BJ (cell line): ENCODE measurements at regions not wholly inside any gene's neighbourhood (a gene's known extent, or its start where the extent isn't known, plus 50 kb on each side); places are given as distances from the start of the nearest gene placed in this dataset.

Source experiments
- CTCF ChIA-PET: fragments of 350-600 bp; formaldehyde crosslinking; extraction: SDS; loops from one replicate; lab custom pipeline; 2021; ENCODE audit warnings: antibody characterized with exemption, inconsistent platforms; lab: Yijun Ruan, JAX
- POLR2A ChIA-PET: fragments of 300-600 bp; sonication (Branson Sonifier 250); formaldehyde crosslinking; extraction: SDS; loops from one replicate; lab custom pipeline; 2021; ENCODE audit warnings: antibody characterized with exemption; lab: Charles Lee
- DNase-seq: peaks from one replicate; pipeline ENCODE4 v3.0.0-alpha.2; 2011; ENCODE audit warnings: low read depth
- H3K27me3 ChIP-seq: 2 replicates; pipeline ENCODE4 v1.6.0; 2011; ENCODE audit warnings: low read length; ENCODE audit not compliant: control insufficient read depth, insufficient read depth
- H3K36me3 ChIP-seq: 2 replicates; pipeline ENCODE4 v1.5.1; 2011; ENCODE audit warnings: low read length; ENCODE audit not compliant: control insufficient read depth, insufficient read depth
- H3K4me3 ChIP-seq: 2 replicates; pipeline ENCODE4 v1.5.1; 2011; ENCODE audit warnings: low read depth, mild to moderate bottlenecking, control low read depth, low read length
- TF ChIP-seq, protein P1 (sequence below): IDR thresholded peaks from 2 replicates; pipeline ENCODE4 v1.5.1; 2011; ENCODE audit warnings: low read depth, mild to moderate bottlenecking, control low read depth, inconsistent platforms, low read length, moderate library complexity; ENCODE audit not compliant: insufficient read depth

DNA sequence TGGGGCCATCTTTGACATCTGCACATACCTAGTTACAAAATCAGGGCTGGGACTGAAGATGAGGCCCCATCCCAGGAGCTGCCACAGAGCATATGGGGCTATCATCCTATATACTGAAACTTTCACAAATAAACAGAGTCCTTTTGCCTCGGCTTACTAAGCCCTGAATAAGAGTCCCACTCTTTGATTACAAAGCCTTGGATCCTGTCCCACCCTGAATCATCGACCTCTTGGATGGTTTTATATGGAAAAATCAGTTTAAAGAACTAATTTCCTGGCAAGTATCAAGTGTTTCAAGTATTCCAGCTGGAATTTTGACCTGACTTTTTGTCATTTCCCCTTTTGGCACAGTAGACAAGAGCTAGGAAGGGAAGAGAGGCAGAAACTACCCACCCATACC is 331.3 kb upstream of the FRG2C start:
- POLR2A ChIA-PET: no interaction called here
- no peak for DNase-seq

DNA sequence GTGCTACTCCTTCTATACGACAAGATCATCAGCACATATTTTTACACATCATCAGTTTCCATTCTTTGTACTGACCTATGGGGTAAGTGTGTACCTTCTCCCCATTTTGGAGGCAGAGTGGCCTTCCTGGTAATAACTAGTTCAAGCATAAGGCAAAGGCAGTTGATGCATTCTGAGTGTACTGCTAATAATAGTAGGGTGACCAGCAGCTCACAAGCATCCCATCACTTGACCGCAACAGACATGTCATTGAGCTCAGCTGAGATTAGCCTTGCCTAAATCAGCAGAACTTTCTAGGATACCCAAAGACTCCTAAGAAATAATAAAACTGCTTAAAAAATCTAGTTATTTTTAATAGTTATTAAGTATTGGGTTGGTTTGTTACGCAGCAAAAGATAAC is 329.8 kb upstream of the FRG2C start:
- POLR2A ChIA-PET: no interaction called here
- Histone ChIP-seq H3K36me3 (no peaks in the 10 kb centered on the region), H3K27me3 (no peaks in the 10 kb centered on the region), H3K4me3 (no peak overlapping the region)
- TF ChIP-seq, protein P1, sequence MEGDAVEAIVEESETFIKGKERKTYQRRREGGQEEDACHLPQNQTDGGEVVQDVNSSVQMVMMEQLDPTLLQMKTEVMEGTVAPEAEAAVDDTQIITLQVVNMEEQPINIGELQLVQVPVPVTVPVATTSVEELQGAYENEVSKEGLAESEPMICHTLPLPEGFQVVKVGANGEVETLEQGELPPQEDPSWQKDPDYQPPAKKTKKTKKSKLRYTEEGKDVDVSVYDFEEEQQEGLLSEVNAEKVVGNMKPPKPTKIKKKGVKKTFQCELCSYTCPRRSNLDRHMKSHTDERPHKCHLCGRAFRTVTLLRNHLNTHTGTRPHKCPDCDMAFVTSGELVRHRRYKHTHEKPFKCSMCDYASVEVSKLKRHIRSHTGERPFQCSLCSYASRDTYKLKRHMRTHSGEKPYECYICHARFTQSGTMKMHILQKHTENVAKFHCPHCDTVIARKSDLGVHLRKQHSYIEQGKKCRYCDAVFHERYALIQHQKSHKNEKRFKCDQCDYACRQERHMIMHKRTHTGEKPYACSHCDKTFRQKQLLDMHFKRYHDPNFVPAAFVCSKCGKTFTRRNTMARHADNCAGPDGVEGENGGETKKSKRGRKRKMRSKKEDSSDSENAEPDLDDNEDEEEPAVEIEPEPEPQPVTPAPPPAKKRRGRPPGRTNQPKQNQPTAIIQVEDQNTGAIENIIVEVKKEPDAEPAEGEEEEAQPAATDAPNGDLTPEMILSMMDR: no peak
- CTCF ChIA-PET: no interaction called here
- DNase-seq: no peak

More for the DNA sequence above, 331.3 kb upstream of the FRG2C start:
- CTCF ChIA-PET: no interaction called here
- TF ChIP-seq, protein P1: no peak
- no peaks in the 10 kb centered on the region for H3K36me3 ChIP-seq
- no peak overlapping the region for H3K4me3 ChIP-seq
- no peaks in the 10 kb centered on the region for H3K27me3 ChIP-seq

GRCh38 chr3:75337226-75337900 is 326.8 kb upstream of the FRG2C start:
- TF ChIP-seq, protein P1: no peak
- POLR2A ChIA-PET: no interaction called here
- Histone ChIP-seq H3K36me3 (no peaks in the 10 kb centered on the region), H3K4me3 (no peak overlapping the region), H3K27me3 (0 out of 2 replicates have a peak, but pooled peaks cover 2% of the 10 kb centered on the region)
- DNase-seq: no peak
- CTCF ChIA-PET: no interaction called here

DNA sequence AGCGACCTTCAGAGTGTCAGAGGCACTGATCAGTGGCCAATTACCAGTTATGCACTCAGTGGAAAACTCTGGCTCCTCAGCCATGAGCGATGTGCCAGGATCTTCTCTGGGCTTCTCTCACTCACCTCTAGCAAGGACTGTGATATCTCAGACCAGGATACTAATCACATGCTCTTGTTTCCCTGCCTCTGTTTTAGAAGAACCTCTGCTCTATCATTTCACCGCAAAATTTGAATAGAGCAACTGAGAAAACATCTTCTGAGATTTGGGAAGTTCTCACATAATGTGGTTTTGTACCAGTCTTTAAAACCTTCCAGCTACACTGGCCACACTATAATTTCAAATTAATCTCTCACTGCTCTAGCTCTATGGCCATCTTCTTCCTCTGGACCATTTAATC is 325.8 kb upstream of the FRG2C start:
- TF ChIP-seq, protein P1: no peak
- no peak for DNase-seq
- Histone ChIP-seq H3K36me3 (no peaks in the 10 kb centered on the region), H3K27me3 (0 out of 2 replicates have a peak, but pooled peaks cover 2% of the 10 kb centered on the region), H3K4me3 (no peak overlapping the region)
- CTCF ChIA-PET: no interaction called here
- POLR2A ChIA-PET: no interaction called here

DNA sequence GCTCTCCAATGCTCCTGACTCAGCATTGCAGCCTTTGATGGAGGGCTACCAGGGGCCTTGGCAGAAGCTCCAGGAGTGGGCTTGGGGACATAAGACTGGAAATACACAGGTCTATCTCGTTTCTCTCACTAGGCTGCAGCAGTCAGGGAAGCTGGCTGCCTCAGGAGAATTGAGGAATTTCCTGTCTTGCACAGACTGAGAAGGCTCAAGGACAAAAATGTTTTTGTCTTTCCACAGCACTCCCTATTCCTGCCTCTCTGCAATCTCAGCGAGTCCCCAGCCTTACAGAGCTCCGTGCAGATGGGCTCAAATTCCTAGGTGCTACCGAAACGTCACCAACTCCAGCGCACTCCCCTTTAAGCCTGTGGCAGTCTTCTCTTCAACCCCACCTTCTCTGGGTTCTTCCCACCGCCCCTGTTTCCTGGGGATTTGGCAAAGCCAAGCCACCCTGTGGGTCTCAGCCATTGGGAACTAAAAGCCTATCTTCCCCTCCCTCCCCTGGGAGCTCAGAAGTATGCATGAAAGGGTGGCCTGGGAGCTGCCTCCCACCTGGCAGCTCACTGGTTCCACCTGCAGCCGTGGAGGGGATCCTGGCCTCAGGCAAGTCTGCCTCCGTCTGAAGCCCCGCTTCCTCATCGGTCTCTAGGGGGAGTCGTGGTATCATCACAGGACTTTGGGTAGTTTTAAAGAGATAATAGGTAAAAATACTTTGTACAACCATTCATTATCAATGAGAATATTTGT is 322.6 kb upstream of the FRG2C start:
- TF ChIP-seq, protein P1: 0 out of 2 replicates have a peak, but pooled peaks have one; percentile 10
- POLR2A ChIA-PET: no interaction called here
- peaks cover 2% of the 10 kb centered on the region; the same call in 1 of the 2 replicates for H3K27me3 ChIP-seq

More for the DNA sequence above, 322.6 kb upstream of the FRG2C start:
- CTCF ChIA-PET: no interaction called here
- Histone ChIP-seq H3K36me3 (no peaks in the 10 kb centered on the region), H3K4me3 (no peak overlapping the region)
- DNase-seq: no peak
